ENCODE measurements at regions not wholly inside any gene's neighbourhood (a gene's known extent, or its start where the extent isn't known, plus 50 kb on each side); places are given as distances from the start of the nearest gene placed in this dataset.

GRCh38 chr5:88395264-88395663 lies 126.6 kb upstream of the TMEM161B start:
- WGBS = 72% methylated on average over 4 of the region's 4 CpGs
- Histone ChIP-seq H3K27me3 (no peaks in the 10 kb centered on the region), H3K4me1 (peaks cover 0 to 15% (median 8%) of the 10 kb centered on the region in 4 donors), H3K4me3 (no peak overlapping the region), H3K27ac (replicated peaks in 1 of 4) (no peak overlapping the region), H3K9me3 (no peaks in the 10 kb centered on the region), H3K36me3 (no peaks in the 10 kb centered on the region)
- DNase-seq (ENCODE audit: extremely low spot score) = no peak
- no peak for TF ChIP-seq POLR2AphosphoS5 (IDR thresholded peaks at IDR 0.05)
- TF ChIP-seq CTCF (IDR thresholded peaks at IDR 0.05) = no peak
- TF ChIP-seq EP300 (IDR thresholded peaks at IDR 0.05) = no peak
- TF ChIP-seq POLR2A (IDR thresholded peaks at IDR 0.05; ENCODE audit: low read depth) = no peak
- intact Hi-C loops (cut with DNase I) = no loop called here

DNA sequence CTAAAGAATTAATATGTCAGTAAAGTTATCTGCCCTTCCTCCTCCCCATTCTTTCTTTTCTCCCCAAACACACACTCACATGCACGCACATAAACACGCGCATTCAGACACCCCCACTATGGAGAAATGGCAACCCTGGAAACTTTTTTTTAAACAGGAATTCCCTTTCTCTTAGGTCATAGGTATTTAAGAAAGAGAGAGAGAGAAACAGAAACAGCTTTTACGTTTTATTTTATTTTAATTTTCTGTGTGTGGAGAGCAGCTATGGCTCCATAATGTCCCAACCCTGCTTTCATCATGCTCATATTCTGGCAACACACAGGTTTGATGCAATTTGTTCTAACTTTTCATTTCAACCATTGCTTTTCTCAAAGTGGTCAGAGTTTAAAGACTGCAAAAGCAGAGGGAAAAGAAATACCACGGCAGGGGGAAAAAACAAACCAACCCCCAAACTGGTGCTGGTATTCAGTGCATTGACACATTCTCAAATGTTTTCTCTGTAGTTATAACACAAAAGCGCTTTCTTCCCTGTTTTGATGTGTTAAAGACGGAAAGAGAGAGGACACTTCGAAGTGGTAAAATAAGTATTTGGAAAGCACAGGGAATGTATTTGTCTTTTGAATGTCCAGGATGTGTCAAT lies 126.0 kb upstream of the TMEM161B start:
- Histone ChIP-seq H3K36me3 (no peaks in the 10 kb centered on the region), H3K4me1 (peaks cover 0 to 15% (median 8%) of the 10 kb centered on the region in 4 donors), H3K27me3 (no peaks in the 10 kb centered on the region), H3K4me3 (no peak overlapping the region), H3K27ac (replicated peaks in 1 of 4) (no peak overlapping the region), H3K9me3 (no peaks in the 10 kb centered on the region)
- intact Hi-C loops (cut with DNase I) = no loop called here
- DNase-seq (ENCODE audit: extremely low spot score) = no peak
- TF ChIP-seq EP300 (IDR thresholded peaks at IDR 0.05) = no peak
- TF ChIP-seq POLR2AphosphoS5 (IDR thresholded peaks at IDR 0.05) = no peak
- TF ChIP-seq CTCF (IDR thresholded peaks at IDR 0.05) = no peak
- no peak for TF ChIP-seq POLR2A (IDR thresholded peaks at IDR 0.05; ENCODE audit: low read depth)
- 77% methylated on average over 8 of the region's 8 CpGs for WGBS

- H3K27me3 ChIP-seq = no peaks in the 10 kb centered on the region
- no peak overlapping the region for H3K4me3 ChIP-seq
- peaks cover 0 to 15% (median 8%) of the 10 kb centered on the region in 4 donors for H3K4me1 ChIP-seq
- TF ChIP-seq POLR2A (IDR thresholded peaks at IDR 0.05; ENCODE audit: low read depth) = no peak
- no peak for TF ChIP-seq POLR2AphosphoS5 (IDR thresholded peaks at IDR 0.05)
- TF ChIP-seq EP300 (IDR thresholded peaks at IDR 0.05) = no peak
- no peak for TF ChIP-seq CTCF (IDR thresholded peaks at IDR 0.05)
- intact Hi-C loops (cut with DNase I) = no loop called here
- H3K36me3 ChIP-seq = no peaks in the 10 kb centered on the region
- DNase-seq (ENCODE audit: extremely low spot score) = no peak
- 77% methylated on average over 7 of the region's 7 CpGs for WGBS
- H3K27ac ChIP-seq (replicated peaks in 1 of 4) = no peak overlapping the region
- no peaks in the 10 kb centered on the region for H3K9me3 ChIP-seq
Observed at GRCh38 chr5:88393716-88394535, 125.3 kb upstream of the TMEM161B start.

DNA sequence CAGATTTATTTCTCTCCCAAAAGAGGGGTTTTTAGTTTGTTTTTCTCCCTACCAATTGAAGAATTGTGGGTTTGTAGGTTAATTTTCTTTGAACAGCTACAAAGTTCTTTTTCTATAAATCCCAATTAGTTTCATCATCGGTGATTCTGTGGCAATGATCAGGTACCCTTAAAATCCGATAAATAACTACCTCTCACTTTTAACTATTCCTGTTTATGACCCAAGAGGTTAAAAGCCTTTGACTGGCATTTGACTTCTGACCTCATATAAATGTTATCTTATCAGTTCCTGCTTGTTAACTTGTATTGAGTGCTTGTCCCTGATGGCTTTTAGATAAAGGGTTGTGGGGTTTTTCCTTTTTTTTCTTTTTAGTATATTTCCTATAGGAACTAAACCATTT lies 124.4 kb upstream of the TMEM161B start:
- intact Hi-C loops (cut with DNase I) = no loop called here
- H3K4me1 ChIP-seq = peaks cover 0 to 15% (median 8%) of the 10 kb centered on the region in 4 donors
- no peak overlapping the region for H3K4me3 ChIP-seq
- no peaks in the 10 kb centered on the region for H3K36me3 ChIP-seq
- no peak overlapping the region for H3K27ac ChIP-seq (replicated peaks in 1 of 4)
- no peaks in the 10 kb centered on the region for H3K9me3 ChIP-seq
- no peak for DNase-seq (ENCODE audit: extremely low spot score)
- 69% methylated on average over 2 of the region's 2 CpGs for WGBS
- no peak for TF ChIP-seq EP300 (IDR thresholded peaks at IDR 0.05)
- no peak for TF ChIP-seq POLR2AphosphoS5 (IDR thresholded peaks at IDR 0.05)
- no peak for TF ChIP-seq POLR2A (IDR thresholded peaks at IDR 0.05; ENCODE audit: low read depth)
- no peak for TF ChIP-seq CTCF (IDR thresholded peaks at IDR 0.05)
- no peaks in the 10 kb centered on the region for H3K27me3 ChIP-seq
